Medulla oblongata (tissue), 1 donor: ENCODE measurements at regions not wholly inside any gene's neighbourhood (a gene's known extent, or its start where the extent isn't known, plus 50 kb on each side); places are given as distances from the start of the nearest gene placed in this dataset.
"Not testable (repeated sequence)": the region's sequence is repeated elsewhere in the genome, so short reads cannot be mapped to it uniquely, and the experiment has no call there.

Experiments
- DNase-seq: peaks from one replicate; pipeline ENCODE4 v3.0.0-alpha.2; 2015; ENCODE audit errors: extremely low spot score

GRCh38 chr17:22305356-22306071 lies 613.2 kb downstream of the KCNJ18 start:
- no peak for DNase-seq

GRCh38 chr17:22310292-22310691 lies 618.0 kb downstream of the KCNJ18 start:
- DNase-seq: not testable (repeated sequence)

GRCh38 chr17:22310717-22311686 lies 618.7 kb downstream of the KCNJ18 start:
- DNase-seq: no peak

GRCh38 chr17:22321001-22321400 lies 628.7 kb downstream of the KCNJ18 start:
- not testable (repeated sequence) for DNase-seq

GRCh38 chr17:22322893-22323550 lies 630.7 kb downstream of the KCNJ18 start:
- not testable (repeated sequence) for DNase-seq

- no peak for DNase-seq
Measured at GRCh38 chr17:22337467-22337866, 645.1 kb downstream of the KCNJ18 start.

- DNase-seq: not testable (repeated sequence)
Measured at GRCh38 chr17:22356603-22357002, 664.3 kb downstream of the KCNJ18 start.

GRCh38 chr17:22370988-22371387 lies 678.7 kb downstream of the KCNJ18 start:
- DNase-seq: not testable (repeated sequence)

- DNase-seq: no peak
Measured at GRCh38 chr17:22373911-22374310, 681.6 kb downstream of the KCNJ18 start.

GRCh38 chr17:22374741-22375140 lies 682.4 kb downstream of the KCNJ18 start:
- DNase-seq: no peak

GRCh38 chr17:22376747-22377146 lies 684.4 kb downstream of the KCNJ18 start:
- DNase-seq: not testable (repeated sequence)

- DNase-seq: not testable (repeated sequence)
Measured at GRCh38 chr17:22378748-22379147, 686.4 kb downstream of the KCNJ18 start.

- not testable (repeated sequence) for DNase-seq
Measured at GRCh38 chr17:22381589-22381988, 689.3 kb downstream of the KCNJ18 start.

GRCh38 chr17:22383772-22384460 lies 691.6 kb downstream of the KCNJ18 start:
- DNase-seq: not testable (repeated sequence)

- DNase-seq: not testable (repeated sequence)
Measured at GRCh38 chr17:22384461-22384800, 692.1 kb downstream of the KCNJ18 start.

GRCh38 chr17:22398446-22398845 lies 706.1 kb downstream of the KCNJ18 start:
- not testable (repeated sequence) for DNase-seq

- not testable (repeated sequence) for DNase-seq
Measured at GRCh38 chr17:22399037-22399436, 706.7 kb downstream of the KCNJ18 start.

- not testable (repeated sequence) for DNase-seq
Measured at GRCh38 chr17:22405080-22405479, 712.8 kb downstream of the KCNJ18 start.

- no peak for DNase-seq
Measured at GRCh38 chr17:22409160-22409751, 716.9 kb downstream of the KCNJ18 start.

- DNase-seq: no peak
Measured at GRCh38 chr17:22410136-22410535, 717.8 kb downstream of the KCNJ18 start.

- DNase-seq: no peak
Measured at GRCh38 chr17:22411185-22411784, 719.0 kb downstream of the KCNJ18 start.
